IPS-11a (cell line): ENCODE measurements at regions not wholly inside any gene's neighbourhood (a gene's known extent, or its start where the extent isn't known, plus 50 kb on each side); places are given as distances from the start of the nearest gene placed in this dataset.
A peak's percentile ranks its signal among the peaks of the same experiment; 100 is the strongest.
"Not testable (repeated sequence)": the region's sequence is repeated elsewhere in the genome, so short reads cannot be mapped to it uniquely, and the experiment has no call there.

ENCODE experiments used
- H3K4me3 ChIP-seq: one replicate; pipeline ENCODE4 v1.5.1; 2013; ENCODE audit warnings: low read depth, low read length, control low read depth

DNA sequence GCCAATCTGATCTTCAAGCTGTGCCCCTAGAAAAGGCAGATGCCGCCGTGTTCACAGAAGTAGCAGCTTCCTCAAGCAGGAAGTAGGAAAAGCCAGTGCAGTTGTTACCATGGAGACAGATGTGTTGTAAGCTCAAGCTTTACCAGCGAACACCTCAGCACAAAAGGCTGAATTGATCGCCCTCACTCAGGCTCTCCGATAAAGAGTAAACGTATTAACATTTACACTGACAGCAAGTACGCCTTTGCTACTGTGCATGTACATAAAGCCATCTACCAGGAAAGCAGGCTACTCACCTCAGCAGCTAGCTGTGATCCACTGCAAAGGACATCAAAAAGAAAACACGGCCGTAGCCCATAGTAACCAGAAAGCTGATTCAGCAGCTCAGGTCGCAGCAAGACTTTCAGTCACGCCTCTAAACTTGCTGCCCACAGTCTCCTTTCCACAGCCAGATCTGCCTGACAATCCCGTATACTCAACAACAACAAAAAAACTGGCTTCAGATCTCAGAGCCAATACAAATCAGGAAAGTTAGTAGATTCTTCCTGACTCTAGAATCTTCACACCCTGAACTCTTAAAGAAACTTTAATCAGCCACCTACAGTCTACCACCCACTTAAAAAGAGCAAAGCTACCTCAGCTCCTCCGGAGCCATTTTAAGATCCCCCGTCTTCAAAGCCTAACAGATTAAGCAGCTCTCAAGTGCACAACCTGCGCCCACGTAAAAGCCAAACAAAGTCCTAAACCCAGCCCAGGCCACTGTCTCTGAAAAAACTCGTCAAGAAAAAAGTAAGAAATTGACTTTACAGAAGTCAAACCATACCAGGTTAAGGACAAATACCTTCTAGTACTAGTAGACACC is 160.0 kb downstream of the DEFB131A start:
- H3K4me3 ChIP-seq: not testable (repeated sequence)

DNA sequence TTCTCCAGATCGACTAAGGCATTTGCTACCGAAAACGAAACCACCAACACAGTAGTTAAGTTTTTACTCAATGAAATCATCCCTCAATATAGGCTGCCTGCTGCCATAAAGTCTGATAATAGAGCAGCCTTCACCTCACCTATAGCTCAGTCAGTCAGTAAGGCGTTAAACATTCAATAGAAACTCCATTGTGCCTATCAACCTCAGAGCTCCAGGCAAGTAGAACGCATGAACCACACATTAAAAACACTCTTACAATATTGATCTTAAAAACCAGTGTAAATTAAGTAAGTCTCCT is 160.6 kb downstream of the DEFB131A start:
- not testable (repeated sequence) for H3K4me3 ChIP-seq

GRCh38 chr4:9608300-9608699 is 164.1 kb downstream of the DEFB131A start:
- H3K4me3 ChIP-seq: no peak overlapping the region

DNA sequence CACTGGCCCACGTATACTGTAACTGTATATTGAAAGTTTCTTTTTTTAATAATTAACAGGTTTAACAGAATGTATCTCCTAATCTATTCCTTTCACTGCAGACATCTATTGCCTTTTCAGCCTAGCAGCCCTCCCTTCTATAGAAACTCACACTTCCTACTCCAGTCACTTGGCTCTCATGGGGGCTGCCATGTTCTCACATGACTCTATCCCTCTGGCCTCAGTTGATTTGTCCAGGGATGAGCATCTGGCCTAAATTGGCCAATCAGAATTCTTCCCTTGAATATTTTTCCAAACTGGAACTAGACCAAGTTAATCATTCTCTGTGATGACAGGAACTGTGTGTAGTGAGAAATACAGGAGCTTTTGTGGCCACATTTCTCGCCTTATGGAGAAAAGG is 166.1 kb downstream of the DEFB131A start:
- H3K4me3 ChIP-seq: not testable (repeated sequence)

DNA sequence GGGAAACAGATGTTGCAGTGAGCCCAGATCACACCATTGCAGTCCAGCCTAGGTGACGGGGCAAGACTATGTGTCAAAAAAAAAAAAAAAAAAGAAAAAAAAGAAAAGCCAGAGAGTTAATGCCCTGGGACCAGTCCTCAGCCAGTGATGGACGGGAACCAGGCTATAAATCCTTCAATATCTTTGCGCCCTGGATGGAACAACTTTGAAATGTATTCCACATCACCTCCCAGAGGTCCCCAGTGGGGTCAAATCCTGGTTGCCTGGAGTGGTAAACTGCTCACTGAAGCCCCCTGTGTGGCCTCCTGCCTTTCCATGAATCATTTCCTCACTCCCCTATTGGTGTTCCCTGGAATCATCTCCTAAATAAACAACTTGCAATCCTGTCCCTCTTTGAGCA is 166.9 kb downstream of the DEFB131A start:
- no peak overlapping the region for H3K4me3 ChIP-seq

DNA sequence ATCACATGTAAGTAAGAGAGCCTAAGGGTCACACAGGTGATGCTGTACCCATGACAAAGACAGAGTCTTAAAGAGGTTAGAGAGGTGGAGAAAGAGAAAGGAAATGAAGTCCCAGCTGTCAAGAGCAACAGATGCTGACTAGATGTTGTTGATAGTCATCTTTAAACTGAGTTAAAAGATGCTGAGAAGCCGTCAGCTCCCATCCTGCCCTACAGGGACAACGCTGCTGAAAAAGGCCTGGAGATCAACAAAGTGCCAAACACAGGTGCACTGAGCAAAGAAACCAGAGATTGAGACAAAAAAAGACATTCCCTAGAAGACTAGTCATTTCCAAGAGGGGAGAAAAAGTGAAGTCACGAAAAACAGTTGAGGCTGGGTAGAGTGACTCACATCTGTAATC is 145.0 kb upstream of the DRD5 start:
- not testable (repeated sequence) for H3K4me3 ChIP-seq

- not testable (repeated sequence) for H3K4me3 ChIP-seq
Observed at GRCh38 chr4:9659678-9660077, 121.8 kb upstream of the DRD5 start.

DNA sequence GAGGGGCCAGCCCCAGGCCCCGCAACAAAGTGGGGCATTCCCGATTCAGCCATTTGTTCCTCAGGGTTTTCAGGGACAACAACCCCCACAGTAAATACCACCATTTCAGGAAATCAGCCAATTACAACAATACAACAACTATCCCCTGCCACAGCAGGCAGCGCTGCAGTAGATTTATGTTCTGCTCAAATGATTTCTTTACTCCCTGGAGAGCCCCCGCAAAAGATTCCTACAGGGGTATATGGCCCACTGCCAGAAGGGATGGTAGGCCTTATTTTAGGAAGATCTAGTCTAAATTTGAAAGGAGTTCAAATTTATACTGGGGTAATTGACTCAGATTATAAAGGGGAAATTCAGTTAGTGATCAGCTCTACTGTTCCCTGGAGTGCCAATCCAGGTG is 120.5 kb upstream of the DRD5 start:
- not testable (repeated sequence) for H3K4me3 ChIP-seq

GRCh38 chr4:9670725-9671124 is 110.7 kb upstream of the DRD5 start:
- H3K4me3 ChIP-seq: not testable (repeated sequence)

DNA sequence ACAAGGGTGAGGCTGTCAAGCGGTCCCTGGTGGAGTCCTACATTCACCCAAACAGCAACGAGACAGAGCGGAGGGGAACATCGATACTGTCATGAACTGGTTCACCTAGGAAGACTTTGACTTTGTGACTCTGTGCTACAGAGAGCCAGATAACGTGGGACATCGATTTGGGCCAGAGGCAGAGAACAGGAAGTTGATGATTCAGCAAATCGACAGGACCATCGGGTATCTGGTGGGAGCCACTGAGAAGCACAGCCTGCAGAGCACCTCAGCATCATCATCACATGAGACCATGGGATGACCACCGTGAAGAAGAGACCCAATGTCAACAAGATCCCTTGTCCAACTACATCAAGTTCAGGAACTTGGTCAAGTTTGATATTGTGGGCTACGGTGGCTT is 104.1 kb upstream of the DRD5 start:
- not testable (repeated sequence) for H3K4me3 ChIP-seq

GRCh38 chr4:9679704-9680478 is 101.5 kb upstream of the DRD5 start:
- H3K4me3 ChIP-seq: no peak overlapping the region

- H3K4me3 ChIP-seq: not testable (repeated sequence)
Observed at GRCh38 chr4:9683174-9683573, 98.3 kb upstream of the DRD5 start.

DNA sequence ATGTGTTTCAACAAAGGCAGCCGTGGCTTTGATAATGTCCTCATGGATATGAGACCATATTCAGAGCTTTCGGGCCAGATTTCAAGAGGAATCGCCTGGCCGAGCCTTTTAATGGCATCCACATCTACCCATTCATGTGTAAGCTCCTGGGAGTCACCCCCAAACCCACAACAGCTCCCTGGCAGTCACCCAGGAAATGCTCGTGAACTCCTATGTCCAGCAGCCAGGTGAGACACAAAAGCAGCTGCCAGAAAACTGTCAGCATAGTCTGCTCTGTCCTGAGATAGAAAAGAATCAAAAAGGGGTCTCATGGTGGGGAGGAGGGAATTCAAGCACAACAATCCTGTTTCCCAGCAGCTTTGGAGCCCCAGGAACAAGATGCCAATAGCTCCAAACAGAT is 96.4 kb upstream of the DRD5 start:
- H3K4me3 ChIP-seq: not testable (repeated sequence)

GRCh38 chr4:9685692-9686091 is 95.7 kb upstream of the DRD5 start:
- H3K4me3 ChIP-seq: no peak overlapping the region

DNA sequence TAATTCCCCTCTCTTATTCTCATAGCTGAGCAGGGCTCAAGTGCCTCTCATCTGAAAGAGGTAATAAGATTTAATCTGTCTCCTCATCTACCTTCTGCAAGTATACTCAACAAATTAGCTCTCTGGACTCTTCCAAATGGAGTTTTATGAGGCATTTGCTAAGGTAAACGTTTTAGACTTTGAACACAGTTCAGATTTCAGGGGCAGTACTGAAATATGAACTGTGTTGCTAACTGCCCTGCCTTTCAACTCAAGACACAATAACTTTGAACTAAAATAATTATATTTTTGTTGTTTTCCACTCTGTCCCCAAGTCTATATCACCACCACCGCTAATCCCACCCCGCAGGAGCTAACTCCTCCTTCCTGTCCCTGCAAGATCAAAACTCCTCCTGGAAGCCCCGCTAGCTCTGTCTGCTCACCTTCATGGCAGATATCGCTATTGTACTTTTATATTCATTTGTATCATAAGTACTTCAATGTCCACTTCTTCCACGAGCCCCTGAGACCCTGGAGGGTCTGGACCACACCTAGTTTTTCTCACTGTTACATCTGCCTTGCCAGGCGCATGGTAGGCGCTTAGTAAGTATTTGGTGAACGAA is 90.7 kb upstream of the DRD5 start:
- peak overlapping the region; percentile 36 for H3K4me3 ChIP-seq

GRCh38 chr4:9691238-9692065 is 90.0 kb upstream of the DRD5 start:
- peak overlapping the region; percentile 36 for H3K4me3 ChIP-seq

DNA sequence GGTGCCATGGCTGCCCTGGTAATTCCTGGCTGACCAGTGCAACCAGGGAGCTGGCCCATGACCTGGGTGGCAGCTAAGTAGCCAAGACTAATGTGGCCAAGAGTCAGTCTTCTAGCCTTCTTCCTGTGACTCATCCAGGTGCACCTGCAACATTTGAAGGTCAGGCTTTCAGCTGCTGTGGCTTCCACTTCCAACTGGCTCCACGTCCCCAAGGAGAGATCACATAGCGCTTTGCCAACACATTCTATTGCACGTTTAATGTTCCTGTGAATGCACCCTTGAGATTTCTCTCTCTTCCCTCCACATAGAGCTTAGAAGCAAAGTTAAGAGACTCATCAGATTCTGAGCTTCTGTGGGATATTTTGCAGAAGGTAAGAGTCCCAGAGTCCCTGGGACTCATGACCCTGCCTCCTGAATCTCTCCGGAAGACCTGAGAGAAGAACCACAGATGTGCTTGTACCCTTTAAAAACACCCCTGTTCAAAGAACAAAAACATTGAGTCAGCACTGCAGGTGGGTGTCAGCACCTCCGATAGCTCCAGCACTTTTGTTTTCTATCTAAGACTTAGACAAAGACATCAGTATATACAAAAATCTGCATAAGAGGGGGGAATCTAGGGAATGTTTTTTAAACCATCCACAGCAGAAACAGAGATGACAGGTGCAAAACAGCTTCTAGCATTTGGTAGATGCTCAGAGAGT is 88.5 kb upstream of the DRD5 start:
- H3K4me3 ChIP-seq: not testable (repeated sequence)

- not testable (repeated sequence) for H3K4me3 ChIP-seq
Observed at GRCh38 chr4:9694403-9694802, 87.0 kb upstream of the DRD5 start.

DNA sequence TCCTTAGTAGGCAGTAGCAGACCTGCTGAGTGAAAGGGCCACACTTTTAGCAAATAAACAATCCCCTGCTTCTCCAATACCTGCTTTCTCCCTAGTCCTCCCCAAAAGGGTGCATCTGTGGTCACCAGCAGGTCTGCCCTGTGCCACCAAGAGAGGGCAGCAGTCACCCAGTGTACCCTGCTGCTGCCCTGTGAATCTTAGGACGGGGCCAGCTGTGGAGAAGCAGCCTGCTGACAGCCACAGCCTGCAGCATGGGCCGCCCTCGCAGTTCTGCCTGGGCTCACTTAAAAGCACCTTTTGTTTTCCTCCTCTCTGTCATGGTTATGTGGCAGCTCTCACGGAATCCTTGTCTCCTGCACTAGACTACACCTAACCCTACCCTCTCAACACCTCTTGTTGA is 85.4 kb upstream of the DRD5 start:
- not testable (repeated sequence) for H3K4me3 ChIP-seq

GRCh38 chr4:9696561-9696960 is 84.9 kb upstream of the DRD5 start:
- H3K4me3 ChIP-seq: not testable (repeated sequence)

- not testable (repeated sequence) for H3K4me3 ChIP-seq
Observed at GRCh38 chr4:9702019-9702418, 79.4 kb upstream of the DRD5 start.
